ENCODE measurements at regions not wholly inside any gene's neighbourhood (a gene's known extent, or its start where the extent isn't known, plus 50 kb on each side); places are given as distances from the start of the nearest gene placed in this dataset.

- TF ChIP-seq CTCF (IDR thresholded peaks at IDR 0.05) = no peak
- Histone ChIP-seq H3K36me3 (no peaks in the 10 kb centered on the region), H3K27ac (no peak overlapping the region), H3K27me3 (no peaks in the 10 kb centered on the region), H3K4me1 (ENCODE audit: control insufficient read depth in 1 of 2, insufficient read depth in 1 of 2, low read depth in 1 of 2, low read length in 1 of 2) (no peaks in the 10 kb centered on the region), H3K9me3 (no peaks in the 10 kb centered on the region), H3K4me3 (ENCODE audit: low read depth in 1 of 2, low read length in 1 of 2) (no peak overlapping the region)
Measured at GRCh38 chr10:94077042-94077441, 83.3 kb downstream of the PLCE1 start.

- Histone ChIP-seq H3K36me3 (no peaks in the 10 kb centered on the region), H3K4me3 (ENCODE audit: low read depth in 1 of 2, low read length in 1 of 2) (no peak overlapping the region), H3K9me3 (no peaks in the 10 kb centered on the region), H3K27me3 (no peaks in the 10 kb centered on the region), H3K27ac (no peak overlapping the region), H3K4me1 (ENCODE audit: control insufficient read depth in 1 of 2, insufficient read depth in 1 of 2, low read depth in 1 of 2, low read length in 1 of 2) (no peaks in the 10 kb centered on the region)
- TF ChIP-seq CTCF (IDR thresholded peaks at IDR 0.05) = no peak
Measured at GRCh38 chr10:94080108-94080507, 86.4 kb downstream of the PLCE1 start.

- no peak for TF ChIP-seq CTCF (IDR thresholded peaks at IDR 0.05)
- Histone ChIP-seq H3K36me3 (no peaks in the 10 kb centered on the region), H3K9me3 (no peaks in the 10 kb centered on the region), H3K27me3 (no peaks in the 10 kb centered on the region), H3K4me1 (ENCODE audit: control insufficient read depth in 1 of 2, insufficient read depth in 1 of 2, low read depth in 1 of 2, low read length in 1 of 2) (no peaks in the 10 kb centered on the region), H3K27ac (no peak overlapping the region), H3K4me3 (ENCODE audit: low read depth in 1 of 2, low read length in 1 of 2) (no peak overlapping the region)
Measured at GRCh38 chr10:94083662-94084265, 90.0 kb downstream of the PLCE1 start.

- Histone ChIP-seq H3K9me3 (no peaks in the 10 kb centered on the region), H3K27ac (no peak overlapping the region), H3K4me3 (ENCODE audit: low read depth in 1 of 2, low read length in 1 of 2) (no peak overlapping the region), H3K36me3 (no peaks in the 10 kb centered on the region), H3K27me3 (no peaks in the 10 kb centered on the region), H3K4me1 (ENCODE audit: control insufficient read depth in 1 of 2, insufficient read depth in 1 of 2, low read depth in 1 of 2, low read length in 1 of 2) (no peaks in the 10 kb centered on the region)
- no peak for TF ChIP-seq CTCF (IDR thresholded peaks at IDR 0.05)
Measured at GRCh38 chr10:94084344-94084743, 90.6 kb downstream of the PLCE1 start.

GRCh38 chr10:94085288-94085687, 91.6 kb downstream of the PLCE1 start:
- Histone ChIP-seq H3K27ac (no peak overlapping the region), H3K4me1 (ENCODE audit: control insufficient read depth in 1 of 2, insufficient read depth in 1 of 2, low read depth in 1 of 2, low read length in 1 of 2) (no peaks in the 10 kb centered on the region), H3K27me3 (no peaks in the 10 kb centered on the region), H3K4me3 (ENCODE audit: low read depth in 1 of 2, low read length in 1 of 2) (no peak overlapping the region), H3K36me3 (no peaks in the 10 kb centered on the region), H3K9me3 (no peaks in the 10 kb centered on the region)
- no peak for TF ChIP-seq CTCF (IDR thresholded peaks at IDR 0.05)

All from neutrophil (primary cell).